ENCODE measurements at regions not wholly inside any gene's neighbourhood (a gene's known extent, or its start where the extent isn't known, plus 50 kb on each side); places are given as distances from the start of the nearest gene placed in this dataset.

DNA sequence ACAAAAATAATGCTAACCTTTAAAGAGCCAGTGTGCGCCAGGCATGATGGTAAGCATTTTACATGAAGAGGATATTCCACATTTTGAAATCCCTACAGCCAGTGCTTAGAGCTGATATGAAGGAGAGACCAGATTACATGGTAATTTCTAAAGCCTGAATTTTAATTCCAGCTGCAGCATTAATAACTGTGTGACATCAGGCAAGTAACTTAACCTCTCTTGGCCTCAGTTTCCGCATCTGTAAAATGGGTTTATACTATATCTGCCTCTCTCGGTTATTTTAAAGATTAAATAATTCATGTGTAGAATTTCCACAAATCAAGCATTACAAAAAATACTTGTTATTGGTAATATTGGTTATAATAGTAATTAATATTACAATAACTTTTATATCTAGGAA lies 165.4 kb downstream of the UACA start:
- no peaks in the 10 kb centered on the region for H3K79me1 ChIP-seq (ENCODE audit: low read depth in 1 of 2, low read length in 2 of 2)
- no peak overlapping the region for H3K27ac ChIP-seq (ENCODE audit: insufficient read depth, low read length)
- H3K9me3 ChIP-seq (ENCODE audit: control insufficient read depth, insufficient read depth, low read length) = 0 out of 2 replicates have a peak, but pooled peaks cover 2% of the 10 kb centered on the region
- no peak overlapping the region for H2BK120ac ChIP-seq (ENCODE audit: low read depth, low read length)
- ChIA-PET POLR2A (ENCODE audit: unreplicated experiment) (no interaction called here), CTCF (no interaction called here)
- no CpG with 5 or more reads among the region's 3 CpGs for WGBS, 2 experiments (ENCODE audit: extremely low coverage in 2 of 2, insufficient read length in 1 of 2)
- no peaks in the 10 kb centered on the region for H3K27me3 ChIP-seq (ENCODE audit: control insufficient read depth, insufficient read depth, low read length)
- H4K5ac ChIP-seq (ENCODE audit: low read depth, low read length) = no peak overlapping the region
- no peak overlapping the region for H2BK15ac ChIP-seq (ENCODE audit: low read depth, low read length)
- no peak for DNase-seq
- H3K4me1 ChIP-seq (ENCODE audit: control insufficient read depth, insufficient read depth, low read length) = peaks cover 4% of the 10 kb centered on the region; the same call in 1 of the 2 replicates
- no peak overlapping the region for H3K4me2 ChIP-seq (ENCODE audit: low read depth, low read length)
- ATAC-seq (ENCODE audit: low read depth) = no peak
- no TSS peak for BruUV-seq (replicated peaks)
- H2AK9ac ChIP-seq (replicated peaks; ENCODE audit: low read depth, low read length, poor library complexity) = no peak overlapping the region
- no peaks in the 10 kb centered on the region for H3K36me3 ChIP-seq (ENCODE audit: control insufficient read depth, insufficient read depth, low read length)
- in situ Hi-C loops (cut with MboI; ENCODE audit: low sequenced_read_pairs) = no loop called here
- no peak overlapping the region for H4K91ac ChIP-seq (ENCODE audit: insufficient read depth, low read depth, low read length)
- H4K8ac ChIP-seq (ENCODE audit: low read depth in 2 of 2, low read length in 2 of 2) = no peak overlapping the region
- no peak overlapping the region for H2AFZ ChIP-seq (replicated peaks; ENCODE audit: low read length, poor library complexity)
- no peak overlapping the region for H2BK5ac ChIP-seq (ENCODE audit: low read depth, low read length, poor library complexity, severe bottlenecking)
- H2AK5ac ChIP-seq (ENCODE audit: low read depth, low read length) = no peak overlapping the region
- H3K56ac ChIP-seq (ENCODE audit: extremely low read depth, insufficient read depth, low read length) = no peak overlapping the region
- H3K23ac ChIP-seq (ENCODE audit: low read depth, low read length) = no peak overlapping the region
- H3K18ac ChIP-seq (ENCODE audit: low read depth, low read length) = no peak overlapping the region
- intact Hi-C loops (cut with micrococcal nuclease) = no loop called here
- no peaks in the 10 kb centered on the region for H4K20me1 ChIP-seq (ENCODE audit: insufficient read depth, low read length)
- H3K9ac ChIP-seq (ENCODE audit: low read depth, low read length) = no peak overlapping the region
- no peak overlapping the region for H3K4me3 ChIP-seq (ENCODE audit: insufficient read depth, low read depth, low read length)
- H3K9me1 ChIP-seq (ENCODE audit: insufficient read depth, low read length) = no peaks in the 10 kb centered on the region
- H3K14ac ChIP-seq (replicated peaks; ENCODE audit: low read depth, low read length) = no peak overlapping the region
- H3K4ac ChIP-seq (ENCODE audit: low read depth, low read length) = no peak overlapping the region
- dilution Hi-C loops (cut with HindIII; ENCODE audit: low sequenced_read_pairs, unreplicated experiment) = no loop called here
- TF ChIP-seq NFE2L2 (IDR thresholded peaks at IDR 0.05; ENCODE audit: low read depth, low read length) (no peak), POLR2A (IDR thresholded peaks at IDR 0.05; ENCODE audit: low read depth, low read length) (no peak), CEBPB (IDR thresholded peaks at IDR 0.05; ENCODE audit: low read depth, low read length) (no peak), RAD21 (IDR thresholded peaks at IDR 0.05; ENCODE audit: low read length) (no peak), MAFK (IDR thresholded peaks at IDR 0.05; ENCODE audit: low read depth, low read length) (no peak), RFX5 (IDR thresholded peaks at IDR 0.05; ENCODE audit: low read depth, low read length) (no peak), RCOR1 (IDR thresholded peaks at IDR 0.05; ENCODE audit: insufficient replicate concordance, low read length) (no peak)
- TF ChIP-seq, protein P1, sequence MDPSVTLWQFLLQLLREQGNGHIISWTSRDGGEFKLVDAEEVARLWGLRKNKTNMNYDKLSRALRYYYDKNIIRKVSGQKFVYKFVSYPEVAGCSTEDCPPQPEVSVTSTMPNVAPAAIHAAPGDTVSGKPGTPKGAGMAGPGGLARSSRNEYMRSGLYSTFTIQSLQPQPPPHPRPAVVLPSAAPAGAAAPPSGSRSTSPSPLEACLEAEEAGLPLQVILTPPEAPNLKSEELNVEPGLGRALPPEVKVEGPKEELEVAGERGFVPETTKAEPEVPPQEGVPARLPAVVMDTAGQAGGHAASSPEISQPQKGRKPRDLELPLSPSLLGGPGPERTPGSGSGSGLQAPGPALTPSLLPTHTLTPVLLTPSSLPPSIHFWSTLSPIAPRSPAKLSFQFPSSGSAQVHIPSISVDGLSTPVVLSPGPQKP (IDR thresholded peaks at IDR 0.05; ENCODE audit: borderline replicate concordance, low read depth, low read length) = no peak
- H2BK20ac ChIP-seq (ENCODE audit: low read depth, low read length) = no peak overlapping the region
